NCI-H2029 (cell line): ENCODE measurements at regions not wholly inside any gene's neighbourhood (a gene's known extent, or its start where the extent isn't known, plus 50 kb on each side); places are given as distances from the start of the nearest gene placed in this dataset.
"Not testable (repeated sequence)": the region's sequence is repeated elsewhere in the genome, so short reads cannot be mapped to it uniquely, and the experiment has no call there.

ENCODE experiments used
- DNase-seq: peaks from one replicate; lab custom pipeline; 2025; lab: John Stamatoyannopoulos, UW

- DNase-seq, result no peak
Observed at GRCh38 chr20:48440916-48441315, 386.9 kb downstream of the PREX1 start.

- not testable (repeated sequence) for DNase-seq
Observed at GRCh38 chr20:48440261-48440660, 387.5 kb downstream of the PREX1 start.

- DNase-seq, result no peak
Observed at GRCh38 chr20:48437146-48437545, 390.7 kb downstream of the PREX1 start.

GRCh38 chr20:48436609-48437008 is 391.2 kb downstream of the PREX1 start:
- not testable (repeated sequence) for DNase-seq

GRCh38 chr20:48433178-48433577 is 394.6 kb downstream of the PREX1 start:
- DNase-seq, result no peak

GRCh38 chr20:48432494-48432832 is 395.3 kb downstream of the PREX1 start:
- DNase-seq, result no peak

GRCh38 chr20:48431653-48432493 is 395.9 kb downstream of the PREX1 start:
- DNase-seq, result no peak

GRCh38 chr20:48426630-48427029 is 401.2 kb downstream of the PREX1 start:
- no peak for DNase-seq

- no peak for DNase-seq
Observed at GRCh38 chr20:48425817-48426612, 401.8 kb downstream of the PREX1 start.

GRCh38 chr20:48425321-48425720 is 402.5 kb downstream of the PREX1 start:
- no peak for DNase-seq

- no peak for DNase-seq
Observed at GRCh38 chr20:48422242-48422960, 405.4 kb downstream of the PREX1 start.

- DNase-seq, result no peak
Observed at GRCh38 chr20:48421547-48421946, 406.3 kb downstream of the PREX1 start.

- DNase-seq, result no peak
Observed at GRCh38 chr20:48420176-48420575, 407.6 kb downstream of the PREX1 start.

- no peak for DNase-seq
Observed at GRCh38 chr20:48419173-48419572, 408.6 kb downstream of the PREX1 start.

- no peak for DNase-seq
Observed at GRCh38 chr20:48416002-48416401, 411.8 kb downstream of the PREX1 start.

- DNase-seq, result no peak
Observed at GRCh38 chr20:48414786-48415185, 413.0 kb downstream of the PREX1 start.

GRCh38 chr20:48411919-48412522 is 415.8 kb downstream of the PREX1 start:
- no peak for DNase-seq

GRCh38 chr20:48411245-48411644 is 416.6 kb downstream of the PREX1 start:
- DNase-seq, result no peak

- DNase-seq, result no peak
Observed at GRCh38 chr20:48409055-48409615, 418.7 kb downstream of the PREX1 start.

- no peak for DNase-seq
Observed at GRCh38 chr20:48407710-48408109, 420.1 kb downstream of the PREX1 start.

GRCh38 chr20:48406912-48407340 is 420.9 kb downstream of the PREX1 start:
- DNase-seq, result no peak

- DNase-seq, result no peak
Observed at GRCh38 chr20:48406498-48406897, 421.3 kb downstream of the PREX1 start.
